ENCODE measurements at regions not wholly inside any gene's neighbourhood (a gene's known extent, or its start where the extent isn't known, plus 50 kb on each side); places are given as distances from the start of the nearest gene placed in this dataset.

- H3K27me3 Mint-ChIP-seq (ENCODE audit: low read depth): no peaks in the 10 kb centered on the region
- POLR2A ChIA-PET: no interaction called here
- CTCF ChIA-PET: no interaction called here
- DNase-seq (ENCODE audit: low spot score) (no peak), ATAC-seq (no peak)
- no peak for TF ChIP-seq TEAD4 (CRISPR knock-in tag; IDR thresholded peaks at IDR 0.05)
- no peak for TF ChIP-seq JAZF1 (CRISPR knock-in tag; IDR thresholded peaks at IDR 0.05)
- no peak for TF ChIP-seq ZNF232 (CRISPR knock-in tag; IDR thresholded peaks at IDR 0.05)
- no peak for TF ChIP-seq CTCF (IDR thresholded peaks at IDR 0.05)
- TF ChIP-seq SMAD4 (CRISPR knock-in tag; IDR thresholded peaks at IDR 0.05): no peak
- TF ChIP-seq, protein P1, sequence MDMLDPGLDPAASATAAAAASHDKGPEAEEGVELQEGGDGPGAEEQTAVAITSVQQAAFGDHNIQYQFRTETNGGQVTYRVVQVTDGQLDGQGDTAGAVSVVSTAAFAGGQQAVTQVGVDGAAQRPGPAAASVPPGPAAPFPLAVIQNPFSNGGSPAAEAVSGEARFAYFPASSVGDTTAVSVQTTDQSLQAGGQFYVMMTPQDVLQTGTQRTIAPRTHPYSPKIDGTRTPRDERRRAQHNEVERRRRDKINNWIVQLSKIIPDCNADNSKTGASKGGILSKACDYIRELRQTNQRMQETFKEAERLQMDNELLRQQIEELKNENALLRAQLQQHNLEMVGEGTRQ (CRISPR knock-in tag; IDR thresholded peaks at IDR 0.05): no peak
- TF ChIP-seq PRRX2 (CRISPR knock-in tag; IDR thresholded peaks at IDR 0.05): no peak
- no peak for TF ChIP-seq ZNF396 (CRISPR knock-in tag; IDR thresholded peaks at IDR 0.05; ENCODE audit: borderline replicate concordance)
- TF ChIP-seq ZNF121 (CRISPR knock-in tag; IDR thresholded peaks at IDR 0.05): no peak
- TF ChIP-seq GRHL2 (CRISPR knock-in tag; IDR thresholded peaks at IDR 0.05; ENCODE audit: insufficient replicate concordance, severe bottlenecking): no peak
- no peak for TF ChIP-seq NFE2L1 (CRISPR knock-in tag; IDR thresholded peaks at IDR 0.05)
- TF ChIP-seq, protein P2, sequence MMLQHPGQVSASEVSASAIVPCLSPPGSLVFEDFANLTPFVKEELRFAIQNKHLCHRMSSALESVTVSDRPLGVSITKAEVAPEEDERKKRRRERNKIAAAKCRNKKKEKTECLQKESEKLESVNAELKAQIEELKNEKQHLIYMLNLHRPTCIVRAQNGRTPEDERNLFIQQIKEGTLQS (CRISPR knock-in tag; conservative IDR thresholded peaks at IDR 0.05): no peak
- no peak for TF ChIP-seq ZBTB43 (CRISPR knock-in tag; IDR thresholded peaks at IDR 0.05)
- TF ChIP-seq, protein P3, sequence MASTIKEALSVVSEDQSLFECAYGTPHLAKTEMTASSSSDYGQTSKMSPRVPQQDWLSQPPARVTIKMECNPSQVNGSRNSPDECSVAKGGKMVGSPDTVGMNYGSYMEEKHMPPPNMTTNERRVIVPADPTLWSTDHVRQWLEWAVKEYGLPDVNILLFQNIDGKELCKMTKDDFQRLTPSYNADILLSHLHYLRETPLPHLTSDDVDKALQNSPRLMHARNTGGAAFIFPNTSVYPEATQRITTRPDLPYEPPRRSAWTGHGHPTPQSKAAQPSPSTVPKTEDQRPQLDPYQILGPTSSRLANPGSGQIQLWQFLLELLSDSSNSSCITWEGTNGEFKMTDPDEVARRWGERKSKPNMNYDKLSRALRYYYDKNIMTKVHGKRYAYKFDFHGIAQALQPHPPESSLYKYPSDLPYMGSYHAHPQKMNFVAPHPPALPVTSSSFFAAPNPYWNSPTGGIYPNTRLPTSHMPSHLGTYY (CRISPR knock-in tag; IDR thresholded peaks at IDR 0.05): no peak
- no peak for TF ChIP-seq FOXK1 (CRISPR knock-in tag; IDR thresholded peaks at IDR 0.05)
- no peak for TF ChIP-seq ATF2 (CRISPR knock-in tag; IDR thresholded peaks at IDR 0.05; ENCODE audit: borderline replicate concordance, low read depth)
- TF ChIP-seq FOXP1 (CRISPR knock-in tag; IDR thresholded peaks at IDR 0.05; ENCODE audit: borderline replicate concordance): no peak
- no peak for TF ChIP-seq TP53 (CRISPR knock-in tag; IDR thresholded peaks at IDR 0.05)
- no peak for TF ChIP-seq ZNF219 (CRISPR knock-in tag; IDR thresholded peaks at IDR 0.05; ENCODE audit: borderline replicate concordance)
- H3K4me1 Mint-ChIP-seq: no peaks in the 10 kb centered on the region
- H3K4me3 Mint-ChIP-seq: no peak overlapping the region
- H3K36me3 Mint-ChIP-seq: no peaks in the 10 kb centered on the region
- H3K9me3 Mint-ChIP-seq: peaks cover 13% of the 10 kb centered on the region
- no peak overlapping the region for H3K27ac Mint-ChIP-seq
Measured at GRCh38 chr4:114284629-114285028, 305.2 kb upstream of the ARSJ start.

GRCh38 chr4:114286262-114286810 lies 306.9 kb upstream of the ARSJ start:
- no peaks in the 10 kb centered on the region for H3K27me3 Mint-ChIP-seq (ENCODE audit: low read depth)
- no peak for DNase-seq (ENCODE audit: low spot score)
- no peak overlapping the region for H3K27ac Mint-ChIP-seq
- no peaks in the 10 kb centered on the region for H3K4me1 Mint-ChIP-seq
- H3K9me3 Mint-ChIP-seq: peaks cover 13% of the 10 kb centered on the region
- ChIA-PET POLR2A (no interaction called here), CTCF (no interaction called here)
- ATAC-seq: no peak
- H3K4me3 Mint-ChIP-seq: no peak overlapping the region
- no peaks in the 10 kb centered on the region for H3K36me3 Mint-ChIP-seq
- TF ChIP-seq ZNF263 (CRISPR knock-in tag; IDR thresholded peaks at IDR 0.05; ENCODE audit: low read depth) (no peak), NFATC4 (CRISPR knock-in tag; IDR thresholded peaks at IDR 0.05) (no peak), FOXP4 (CRISPR knock-in tag; IDR thresholded peaks at IDR 0.05) (no peak)
- TF ChIP-seq, protein P4, sequence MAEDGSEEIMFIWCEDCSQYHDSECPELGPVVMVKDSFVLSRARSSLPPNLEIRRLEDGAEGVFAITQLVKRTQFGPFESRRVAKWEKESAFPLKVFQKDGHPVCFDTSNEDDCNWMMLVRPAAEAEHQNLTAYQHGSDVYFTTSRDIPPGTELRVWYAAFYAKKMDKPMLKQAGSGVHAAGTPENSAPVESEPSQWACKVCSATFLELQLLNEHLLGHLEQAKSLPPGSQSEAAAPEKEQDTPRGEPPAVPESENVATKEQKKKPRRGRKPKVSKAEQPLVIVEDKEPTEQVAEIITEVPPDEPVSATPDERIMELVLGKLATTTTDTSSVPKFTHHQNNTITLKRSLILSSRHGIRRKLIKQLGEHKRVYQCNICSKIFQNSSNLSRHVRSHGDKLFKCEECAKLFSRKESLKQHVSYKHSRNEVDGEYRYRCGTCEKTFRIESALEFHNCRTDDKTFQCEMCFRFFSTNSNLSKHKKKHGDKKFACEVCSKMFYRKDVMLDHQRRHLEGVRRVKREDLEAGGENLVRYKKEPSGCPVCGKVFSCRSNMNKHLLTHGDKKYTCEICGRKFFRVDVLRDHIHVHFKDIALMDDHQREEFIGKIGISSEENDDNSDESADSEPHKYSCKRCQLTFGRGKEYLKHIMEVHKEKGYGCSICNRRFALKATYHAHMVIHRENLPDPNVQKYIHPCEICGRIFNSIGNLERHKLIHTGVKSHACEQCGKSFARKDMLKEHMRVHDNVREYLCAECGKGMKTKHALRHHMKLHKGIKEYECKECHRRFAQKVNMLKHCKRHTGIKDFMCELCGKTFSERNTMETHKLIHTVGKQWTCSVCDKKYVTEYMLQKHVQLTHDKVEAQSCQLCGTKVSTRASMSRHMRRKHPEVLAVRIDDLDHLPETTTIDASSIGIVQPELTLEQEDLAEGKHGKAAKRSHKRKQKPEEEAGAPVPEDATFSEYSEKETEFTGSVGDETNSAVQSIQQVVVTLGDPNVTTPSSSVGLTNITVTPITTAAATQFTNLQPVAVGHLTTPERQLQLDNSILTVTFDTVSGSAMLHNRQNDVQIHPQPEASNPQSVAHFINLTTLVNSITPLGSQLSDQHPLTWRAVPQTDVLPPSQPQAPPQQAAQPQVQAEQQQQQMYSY (CRISPR knock-in tag; IDR thresholded peaks at IDR 0.05): no peak

Measured in WTC11 (cell line).